Right renal pelvis (tissue), 4 donors: ENCODE measurements at regions not wholly inside any gene's neighbourhood (a gene's known extent, or its start where the extent isn't known, plus 50 kb on each side); places are given as distances from the start of the nearest gene placed in this dataset.
"Not testable (repeated sequence)": the region's sequence is repeated elsewhere in the genome, so short reads cannot be mapped to it uniquely, and the experiment has no call there.

Source experiments
- DNase-seq, 4 donors: peaks; one replicate each; pipeline ENCODE4 v3.0.0-alpha.2; 2013; ENCODE audit warnings: low read depth in 4 of 4, low spot score in 3 of 4, missing footprints in 1 of 4

DNA sequence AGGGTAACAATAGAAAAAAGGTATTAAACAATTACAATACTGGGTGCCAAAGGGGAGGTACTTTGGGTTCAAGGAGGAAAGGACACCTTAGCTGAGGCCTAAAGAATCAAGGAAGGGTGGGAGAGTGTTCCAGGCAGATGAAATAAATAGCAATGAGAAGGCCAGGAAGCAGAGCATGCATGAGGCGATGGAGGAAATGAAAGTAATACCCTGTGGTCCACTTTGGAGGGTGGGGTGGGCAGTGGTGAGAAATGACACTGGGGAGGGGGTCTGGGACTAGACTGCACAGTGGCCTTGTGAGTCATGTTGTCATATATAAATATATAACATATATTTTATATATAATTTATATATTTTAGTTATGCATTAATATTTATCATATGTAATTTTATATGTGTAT is 55.9 kb downstream of the BHLHE40 start:
- DNase-seq = no peak

DNA sequence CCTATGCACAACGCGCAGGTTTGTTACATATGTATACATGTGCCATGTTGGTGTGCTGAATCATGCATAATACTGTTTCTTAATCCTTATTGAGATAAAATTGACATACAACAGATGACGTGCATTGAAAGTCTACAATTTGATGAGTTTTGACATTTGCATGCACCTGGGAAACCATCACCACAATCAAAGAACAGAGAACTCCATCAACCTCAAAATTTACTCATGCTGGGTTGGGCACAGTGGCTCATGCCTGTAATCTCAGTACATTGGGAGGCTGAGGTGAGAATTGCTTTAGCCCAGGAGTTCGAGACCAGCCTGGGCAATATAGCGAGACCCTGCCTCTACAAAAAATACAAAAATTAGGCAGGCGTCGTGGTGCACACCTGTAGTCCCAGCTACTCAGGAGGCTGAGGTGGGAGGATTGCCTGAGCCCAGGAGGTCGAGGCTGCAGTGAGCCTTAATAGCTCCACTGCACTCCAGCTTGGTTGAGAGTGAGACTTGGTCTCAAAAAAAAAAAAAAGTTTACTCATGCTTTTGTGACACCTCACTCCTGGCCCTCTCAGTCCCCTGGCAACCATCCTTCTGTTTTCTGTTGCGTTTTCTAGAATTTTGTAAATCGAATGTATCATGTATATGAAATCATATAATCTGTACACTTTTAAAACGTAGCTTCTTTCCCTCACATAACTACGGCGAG is 56.6 kb downstream of the BHLHE40 start:
- no peak for DNase-seq

- no peak for DNase-seq
Measured at GRCh38 chr3:5036392-5036766, 57.1 kb downstream of the BHLHE40 start.

DNA sequence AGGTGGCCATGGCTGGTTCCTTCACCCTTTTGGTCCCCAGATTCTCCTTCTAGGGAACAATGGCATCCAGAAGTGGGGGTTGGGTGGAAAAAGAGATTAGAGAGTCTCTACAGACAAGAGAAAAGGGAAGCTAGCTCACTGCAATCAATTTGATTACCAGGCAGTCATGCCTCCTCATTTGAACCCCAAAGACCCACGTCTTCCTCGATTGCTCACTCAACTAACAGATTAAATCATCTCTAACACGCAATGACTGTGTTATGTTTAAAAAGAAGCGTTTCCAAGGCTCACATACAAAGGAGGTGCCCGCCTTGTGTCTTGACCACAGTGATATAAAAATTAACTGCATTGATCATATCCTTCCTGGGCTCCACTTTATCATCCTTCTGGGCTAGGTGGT is 57.6 kb downstream of the BHLHE40 start:
- DNase-seq = no peak

GRCh38 chr3:5039585-5039984 is 60.3 kb downstream of the BHLHE40 start:
- no peak for DNase-seq

GRCh38 chr3:5041315-5041714 is 62.1 kb downstream of the BHLHE40 start:
- no peak for DNase-seq

DNA sequence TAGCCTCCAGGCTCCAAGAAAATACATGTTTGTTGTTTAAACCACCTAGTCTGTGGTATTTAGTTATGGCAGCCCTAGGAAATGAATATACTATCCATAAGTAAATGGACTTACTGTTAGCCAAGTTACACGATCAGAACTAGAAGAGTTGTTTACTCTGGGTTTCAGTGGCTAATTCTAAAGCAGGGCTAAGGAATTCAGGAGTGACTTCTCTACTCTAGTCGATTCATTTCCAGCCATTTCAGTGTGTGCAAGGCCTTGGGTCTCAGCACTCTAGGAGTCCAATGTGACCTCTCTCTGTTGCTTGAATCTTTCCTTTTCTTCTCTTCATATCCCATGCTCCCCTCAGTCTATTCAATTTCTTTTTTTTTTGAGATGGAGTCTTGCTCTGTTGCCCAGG is 66.7 kb downstream of the BHLHE40 start:
- DNase-seq = no peak

DNA sequence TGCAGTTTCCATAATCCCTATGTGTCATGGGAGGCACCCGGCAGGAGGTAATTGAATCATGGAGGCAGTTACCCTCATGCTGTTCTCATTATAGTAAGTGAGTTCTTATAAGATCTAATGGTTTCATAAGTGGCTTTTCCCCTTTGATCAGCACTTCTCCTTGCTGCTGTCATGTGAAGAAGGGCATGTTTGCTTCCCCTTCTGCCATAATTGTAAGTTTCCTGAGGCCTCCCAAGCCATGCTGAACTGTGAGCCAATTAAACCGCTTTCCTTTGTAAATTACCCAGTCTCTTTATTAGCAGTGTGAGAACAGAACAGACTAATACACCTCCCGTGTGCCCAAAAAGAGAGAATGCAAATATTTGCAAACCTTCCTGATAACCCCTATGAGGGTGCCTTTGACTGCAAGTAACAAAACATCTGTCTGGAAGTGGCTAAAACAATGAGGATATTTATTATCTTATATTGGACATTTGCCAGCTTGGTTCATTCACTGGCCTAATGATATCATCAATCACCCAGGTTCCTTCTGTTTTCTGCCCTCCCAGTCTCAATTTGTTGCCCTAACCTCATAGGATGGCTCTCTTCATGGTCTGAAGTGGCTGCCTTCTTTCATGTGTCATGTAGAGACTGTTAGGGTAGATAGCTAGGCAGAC is 68.7 kb downstream of the BHLHE40 start:
- DNase-seq = no peak

DNA sequence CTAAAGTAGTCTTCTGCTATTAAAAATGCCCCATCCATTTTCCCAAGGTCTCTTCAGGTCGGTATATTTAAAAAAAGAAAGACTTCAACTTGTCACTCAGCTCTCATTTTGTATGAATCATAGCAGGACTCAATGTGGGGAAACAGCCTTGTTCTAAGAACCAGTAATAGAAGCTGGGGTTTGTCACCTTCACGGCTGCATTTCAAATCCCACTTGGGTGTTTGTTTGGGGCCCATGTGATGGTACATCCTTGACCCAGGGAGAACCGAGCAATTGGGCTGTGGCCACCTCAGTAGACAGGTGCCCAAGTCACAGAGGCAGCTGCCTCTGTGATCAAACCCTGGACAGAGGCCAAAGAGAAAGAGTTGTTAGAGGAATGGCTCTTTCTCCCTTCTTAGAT is 70.3 kb upstream of the ARL8B start:
- DNase-seq = no peak

- no peak for DNase-seq
Measured at GRCh38 chr3:5052247-5052646, 69.8 kb upstream of the ARL8B start.

GRCh38 chr3:5053021-5053831 is 68.9 kb upstream of the ARL8B start:
- DNase-seq = no peak

DNA sequence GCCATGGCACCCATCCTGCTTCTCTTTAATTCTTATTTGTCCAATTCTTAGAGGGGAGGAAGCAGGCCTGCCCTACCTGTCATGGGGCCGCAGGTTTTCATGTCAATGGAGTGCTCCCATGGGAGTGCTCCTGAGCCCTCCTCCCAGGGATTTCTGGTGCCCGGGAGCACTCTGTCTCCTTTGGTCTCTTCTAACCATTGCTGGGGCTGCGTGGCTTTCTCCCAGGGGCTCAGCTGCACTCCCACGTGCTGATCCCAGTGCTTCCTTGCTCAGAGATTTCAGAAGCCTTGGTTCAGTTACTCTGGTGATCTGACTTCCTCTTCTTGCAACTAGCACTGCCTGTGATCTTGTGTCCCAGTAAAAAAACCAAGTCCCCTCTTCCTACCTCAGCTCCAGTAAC is 68.0 kb upstream of the ARL8B start:
- no peak for DNase-seq

- DNase-seq = not testable (repeated sequence)
Measured at GRCh38 chr3:5054579-5054978, 67.5 kb upstream of the ARL8B start.

DNA sequence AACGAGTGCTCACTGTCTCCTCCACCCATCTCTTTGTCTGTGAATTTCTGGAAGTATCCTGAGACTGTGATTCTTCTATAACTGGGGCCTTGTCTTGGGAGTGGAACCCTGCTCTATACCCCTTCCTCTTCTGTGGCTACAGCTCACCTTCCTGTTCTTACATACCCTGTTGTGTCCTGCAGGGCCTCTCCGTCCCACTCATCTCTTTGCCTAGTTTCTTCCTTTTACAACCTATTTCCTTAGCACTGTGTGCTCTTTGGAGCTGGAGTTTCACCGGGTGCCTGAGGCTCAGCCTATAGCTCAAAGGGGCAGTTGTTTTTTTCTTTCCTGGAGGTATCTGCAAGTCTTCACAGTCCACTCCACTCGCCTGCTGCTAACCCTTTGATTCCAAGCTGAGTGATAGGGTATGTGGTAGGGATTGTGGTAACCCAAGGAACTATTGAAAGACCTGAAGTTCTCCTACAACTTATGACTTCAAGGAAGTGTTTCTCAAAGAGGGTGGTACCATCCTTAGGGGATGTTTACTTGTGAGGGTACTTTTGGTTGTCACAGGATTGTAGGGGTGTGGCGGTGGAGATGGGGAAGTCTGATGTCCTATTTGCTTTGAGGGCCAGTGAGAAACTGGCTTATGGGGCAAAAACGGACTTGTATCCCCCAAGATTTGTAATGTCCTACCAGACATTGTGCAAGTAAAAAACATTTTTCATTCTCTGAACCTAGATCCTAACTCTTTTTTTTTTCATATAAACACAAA is 66.6 kb upstream of the ARL8B start:
- no peak for DNase-seq

DNA sequence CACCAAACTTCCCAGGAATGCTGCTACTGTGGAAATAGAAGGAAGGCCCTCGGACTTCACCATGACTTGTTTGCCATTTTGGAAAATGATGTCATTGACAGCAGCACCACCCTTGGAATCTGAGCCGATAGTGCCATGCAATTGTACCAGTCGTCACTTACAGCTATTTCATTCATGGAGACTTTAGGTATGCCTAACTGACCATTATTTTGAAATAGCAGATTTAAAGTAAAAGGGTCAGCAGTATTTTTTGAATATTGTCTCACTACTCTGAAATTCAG is 66.0 kb upstream of the ARL8B start:
- DNase-seq = no peak

GRCh38 chr3:5057272-5057671 is 64.8 kb upstream of the ARL8B start:
- DNase-seq = no peak

DNA sequence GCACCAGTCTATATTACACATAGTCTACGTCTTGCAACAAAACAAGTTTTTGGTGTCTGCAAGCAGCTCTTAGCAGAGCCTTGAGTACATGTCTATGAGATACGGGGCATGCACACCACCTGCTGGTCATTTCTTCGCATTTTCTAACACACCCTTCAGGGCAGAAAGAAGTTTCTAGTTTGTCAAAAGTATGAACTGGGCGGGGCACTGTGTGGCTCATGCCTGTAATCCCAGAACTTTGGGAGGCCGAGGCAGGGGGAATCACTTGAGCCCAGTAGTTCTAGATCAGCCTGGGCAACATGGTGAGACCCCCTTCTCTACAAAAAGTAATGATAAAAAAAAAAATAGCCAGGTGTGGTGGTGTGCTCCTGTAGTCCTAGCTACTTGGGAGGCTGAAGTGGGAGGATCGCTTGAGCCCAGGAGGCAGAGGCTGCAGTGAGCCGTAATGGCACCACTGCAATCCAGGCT is 64.2 kb upstream of the ARL8B start:
- peak; percentile 43 to 65 (median 61) for DNase-seq

DNA sequence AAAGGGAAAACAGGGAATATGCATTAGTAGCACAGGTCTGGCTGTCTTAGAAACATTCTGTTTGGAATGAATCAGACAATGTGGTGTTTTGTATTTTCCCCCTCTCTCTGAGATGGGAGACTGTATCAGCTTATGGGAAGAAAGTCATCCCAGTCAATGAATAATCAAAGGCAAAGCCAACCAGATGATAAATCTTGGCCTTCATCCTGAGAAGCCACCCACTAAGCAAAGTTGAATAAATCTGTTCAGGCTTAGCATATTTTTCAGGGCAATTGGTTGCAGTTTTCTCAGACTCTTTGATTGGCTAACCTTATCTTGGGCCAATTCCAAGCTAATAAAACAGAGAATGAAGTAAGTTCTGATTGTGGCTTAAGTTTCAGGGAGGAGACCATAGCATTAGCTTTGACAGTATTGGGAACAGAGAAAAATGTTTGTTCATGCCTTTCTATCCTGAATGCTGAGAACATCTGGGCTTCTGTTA is 63.6 kb upstream of the ARL8B start:
- DNase-seq = peak in 2 of 4 donors; percentile 18 to 36

DNA sequence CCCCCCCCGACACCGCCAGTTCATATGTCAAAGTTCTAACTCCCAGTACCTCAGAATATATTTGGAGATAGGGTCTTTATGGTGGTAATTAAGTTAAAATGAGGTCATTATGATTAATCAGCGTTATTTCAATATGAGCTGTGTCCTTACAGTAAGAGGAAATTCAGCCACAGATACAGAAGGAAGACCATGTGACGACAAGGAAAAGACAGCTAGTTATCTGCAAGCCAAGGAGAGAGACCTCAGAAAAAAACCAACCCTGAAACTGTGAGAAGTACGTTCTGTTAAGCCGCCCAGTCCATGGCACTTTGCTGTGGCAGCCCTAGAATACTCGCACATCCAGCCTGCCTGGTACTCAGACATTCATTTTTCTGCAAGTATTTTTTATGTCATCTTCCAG is 62.3 kb upstream of the ARL8B start:
- DNase-seq = no peak

GRCh38 chr3:5061218-5061569 is 60.9 kb upstream of the ARL8B start:
- DNase-seq = no peak

GRCh38 chr3:5063724-5064123 is 58.4 kb upstream of the ARL8B start:
- DNase-seq = no peak
